ENCODE measurements at regions not wholly inside any gene's neighbourhood (a gene's known extent, or its start where the extent isn't known, plus 50 kb on each side); places are given as distances from the start of the nearest gene placed in this dataset.

DNA sequence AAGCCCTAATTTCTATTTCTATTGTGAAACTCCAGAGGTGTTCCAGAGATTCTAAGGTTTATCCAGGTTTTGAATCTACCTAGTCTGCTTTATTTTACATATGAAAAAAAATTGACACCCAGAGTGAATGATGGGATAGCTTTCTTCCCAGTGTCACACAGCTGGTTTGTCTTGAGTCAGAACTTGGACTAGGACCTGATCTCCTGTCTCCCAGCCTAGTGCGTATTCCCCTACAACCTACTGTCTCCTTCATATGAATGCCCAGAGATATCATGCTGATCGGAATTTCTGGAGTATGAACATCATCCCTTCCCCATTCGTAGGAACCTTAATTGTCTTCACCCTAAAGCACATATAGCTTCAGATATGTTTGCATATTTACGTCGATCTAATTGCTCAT is 524.2 kb downstream of the SPATA31D1 start:
- TF ChIP-seq, protein P1, sequence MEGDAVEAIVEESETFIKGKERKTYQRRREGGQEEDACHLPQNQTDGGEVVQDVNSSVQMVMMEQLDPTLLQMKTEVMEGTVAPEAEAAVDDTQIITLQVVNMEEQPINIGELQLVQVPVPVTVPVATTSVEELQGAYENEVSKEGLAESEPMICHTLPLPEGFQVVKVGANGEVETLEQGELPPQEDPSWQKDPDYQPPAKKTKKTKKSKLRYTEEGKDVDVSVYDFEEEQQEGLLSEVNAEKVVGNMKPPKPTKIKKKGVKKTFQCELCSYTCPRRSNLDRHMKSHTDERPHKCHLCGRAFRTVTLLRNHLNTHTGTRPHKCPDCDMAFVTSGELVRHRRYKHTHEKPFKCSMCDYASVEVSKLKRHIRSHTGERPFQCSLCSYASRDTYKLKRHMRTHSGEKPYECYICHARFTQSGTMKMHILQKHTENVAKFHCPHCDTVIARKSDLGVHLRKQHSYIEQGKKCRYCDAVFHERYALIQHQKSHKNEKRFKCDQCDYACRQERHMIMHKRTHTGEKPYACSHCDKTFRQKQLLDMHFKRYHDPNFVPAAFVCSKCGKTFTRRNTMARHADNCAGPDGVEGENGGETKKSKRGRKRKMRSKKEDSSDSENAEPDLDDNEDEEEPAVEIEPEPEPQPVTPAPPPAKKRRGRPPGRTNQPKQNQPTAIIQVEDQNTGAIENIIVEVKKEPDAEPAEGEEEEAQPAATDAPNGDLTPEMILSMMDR (conservative IDR thresholded peaks at IDR 0.05) = no peak
- no peak for TF ChIP-seq ZFX (IDR thresholded peaks at IDR 0.05)
- H3K27ac ChIP-seq = no peak overlapping the region

DNA sequence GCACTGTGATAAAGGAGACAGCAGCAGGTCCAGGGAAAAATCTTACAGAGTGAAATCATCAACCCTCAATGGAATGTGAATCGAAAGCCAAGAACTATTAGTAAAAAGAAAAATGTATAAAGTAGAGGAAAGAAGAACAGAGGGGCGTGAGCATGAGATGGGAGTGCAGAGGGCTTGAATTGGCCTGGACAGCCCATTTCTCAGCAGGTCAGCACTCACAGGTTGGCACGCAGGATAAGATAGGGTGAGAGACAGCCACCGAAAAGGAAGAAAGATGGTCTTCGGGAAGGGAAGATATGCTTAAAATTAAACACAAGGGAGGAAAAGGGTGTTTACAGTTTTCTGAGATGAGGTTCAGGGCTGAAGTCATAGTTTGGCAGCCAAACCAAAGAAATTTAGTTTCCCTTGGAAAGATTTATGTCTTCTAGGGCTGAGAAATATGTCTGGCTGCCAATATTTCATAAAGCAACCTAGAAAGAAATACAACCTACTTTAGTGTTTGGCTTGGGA is 524.7 kb downstream of the SPATA31D1 start:
- no peak for TF ChIP-seq ZFX (IDR thresholded peaks at IDR 0.05)
- TF ChIP-seq, protein P1 (conservative IDR thresholded peaks at IDR 0.05) = no peak
- H3K27ac ChIP-seq = no peak overlapping the region

DNA sequence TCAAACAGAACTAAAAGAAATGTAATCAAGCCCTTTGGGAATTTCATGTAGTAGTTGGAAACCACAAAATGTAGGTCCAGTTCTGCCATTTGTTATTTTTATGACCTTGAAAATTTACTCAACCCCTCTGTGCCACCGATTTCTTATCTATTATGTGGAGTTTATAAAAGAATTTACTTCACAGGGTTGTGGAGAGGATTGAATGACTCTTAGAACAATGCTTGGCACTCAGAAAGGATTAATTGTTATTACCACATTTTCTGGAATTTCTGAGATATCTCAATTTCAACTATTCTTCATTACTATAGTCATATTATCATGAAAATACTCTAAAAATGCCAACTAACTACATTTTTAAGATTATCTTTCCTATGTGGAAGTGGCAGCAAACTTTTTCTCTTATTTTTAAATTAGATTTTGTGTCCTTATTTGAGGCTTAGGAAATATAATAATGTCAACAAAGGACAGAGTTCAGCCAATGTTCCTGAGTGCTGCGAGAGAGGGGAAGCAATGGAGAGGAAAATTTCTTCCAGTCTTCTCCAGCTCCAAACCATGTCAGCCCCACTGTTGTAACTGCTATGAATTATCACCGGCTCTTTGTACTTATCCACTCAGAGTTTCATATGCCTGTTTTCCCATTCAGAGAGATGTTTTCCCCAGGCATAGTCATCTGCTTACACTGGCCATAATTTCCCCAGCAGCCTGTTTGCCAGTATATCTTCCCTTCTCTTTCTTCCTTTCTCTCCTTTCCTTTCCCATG is 525.6 kb downstream of the SPATA31D1 start:
- no peak overlapping the region for H3K27ac ChIP-seq
- TF ChIP-seq, protein P1 (conservative IDR thresholded peaks at IDR 0.05) = no peak
- TF ChIP-seq ZFX (IDR thresholded peaks at IDR 0.05) = no peak

DNA sequence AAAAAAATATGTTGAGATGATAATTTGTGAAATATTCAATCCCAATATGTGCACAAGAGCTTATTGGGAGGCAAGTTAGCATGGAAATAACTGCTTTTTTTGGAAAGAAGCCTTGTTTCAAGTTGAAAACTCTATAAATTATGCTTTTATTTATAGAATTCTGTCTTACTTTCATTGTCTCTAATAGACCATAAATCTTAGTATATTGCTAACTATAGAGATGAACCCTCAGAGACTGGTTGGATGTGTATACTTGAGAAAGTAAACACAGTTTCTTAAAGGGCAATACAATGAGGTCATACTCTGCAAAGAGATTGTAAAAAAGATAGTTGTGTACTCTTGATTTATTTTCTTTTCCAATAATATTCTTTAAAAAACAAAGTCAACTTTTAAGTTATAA is 530.3 kb downstream of the SPATA31D1 start:
- H3K27ac ChIP-seq = no peak overlapping the region
- TF ChIP-seq, protein P1 (conservative IDR thresholded peaks at IDR 0.05) = no peak
- TF ChIP-seq ZFX (IDR thresholded peaks at IDR 0.05) = no peak

DNA sequence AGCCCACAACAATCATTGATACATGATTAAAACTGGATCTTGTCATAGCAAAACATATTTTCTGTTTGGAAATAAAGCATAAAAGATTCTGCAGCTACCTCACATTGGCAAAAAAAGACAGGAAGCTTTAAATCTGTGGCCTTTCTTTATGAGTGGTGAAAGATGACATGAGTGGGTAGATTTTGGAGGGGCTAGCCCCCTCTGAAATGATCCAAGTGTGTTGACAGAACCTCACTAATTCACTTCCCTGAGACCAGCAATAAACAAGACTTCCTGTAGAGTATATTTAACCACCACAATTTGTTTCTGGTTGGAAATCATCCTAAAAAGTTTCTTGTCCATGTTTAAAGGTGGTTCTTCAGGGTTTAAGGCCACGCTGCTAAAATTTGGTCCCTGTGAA is 530.8 kb downstream of the SPATA31D1 start:
- TF ChIP-seq, protein P1 (conservative IDR thresholded peaks at IDR 0.05) = no peak
- TF ChIP-seq ZFX (IDR thresholded peaks at IDR 0.05) = no peak
- no peak overlapping the region for H3K27ac ChIP-seq

DNA sequence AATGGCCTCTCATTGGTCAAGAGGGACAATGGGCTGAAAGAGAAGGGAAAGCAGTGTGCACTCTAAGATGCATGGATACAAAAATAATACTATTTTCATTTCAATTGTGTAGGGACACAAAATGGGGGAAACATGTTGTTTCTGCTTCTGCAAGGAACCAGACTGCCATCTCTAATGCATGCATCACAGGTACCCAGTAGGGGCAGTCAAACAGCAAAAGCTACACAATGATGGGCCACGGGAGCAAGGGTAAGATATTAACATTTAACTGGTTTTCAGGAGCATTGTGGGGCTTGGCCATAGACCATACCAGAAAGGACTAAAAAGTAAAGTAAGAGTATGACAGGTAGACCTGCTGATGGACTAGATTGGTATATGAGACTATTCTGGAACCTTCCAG is 535.8 kb downstream of the SPATA31D1 start:
- no peak overlapping the region for H3K27ac ChIP-seq
- no peak for TF ChIP-seq ZFX (IDR thresholded peaks at IDR 0.05)
- TF ChIP-seq, protein P1 (conservative IDR thresholded peaks at IDR 0.05) = peak; percentile 18; the same call in 1 of the 2 replicates

DNA sequence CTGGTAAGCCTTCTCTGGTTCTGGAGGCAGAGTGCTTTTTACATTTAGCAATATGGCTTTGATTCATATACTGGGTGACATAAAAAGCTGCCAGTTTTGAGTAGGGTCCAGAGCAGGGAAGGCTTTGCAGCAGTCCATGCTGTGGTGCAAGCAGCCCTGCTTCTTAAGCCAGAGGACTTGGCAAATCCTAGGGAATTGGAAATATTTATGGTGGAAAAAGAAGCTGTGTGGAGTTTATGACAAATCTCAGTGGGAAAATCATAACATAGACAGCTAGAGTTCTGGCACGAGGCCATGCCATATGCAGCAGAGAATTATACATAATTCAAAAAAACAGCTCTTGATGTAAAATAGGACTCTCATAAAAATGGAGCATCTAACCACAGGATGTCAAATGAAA is 536.4 kb downstream of the RASEF start:
- TF ChIP-seq, protein P1 (conservative IDR thresholded peaks at IDR 0.05) = no peak
- TF ChIP-seq ZFX (IDR thresholded peaks at IDR 0.05) = no peak
- no peak overlapping the region for H3K27ac ChIP-seq
